SK-N-SH (cell line): ENCODE measurements at regions not wholly inside any gene's neighbourhood (a gene's known extent, or its start where the extent isn't known, plus 50 kb on each side); places are given as distances from the start of the nearest gene placed in this dataset.

Experiments used
- ELF1 ChIP-seq: IDR thresholded peaks from 2 replicates; pipeline ENCODE4 v1.4.0; 2012
- EP300 ChIP-seq, 2 experiments: IDR thresholded peaks; 2 replicates each; pipeline versions ENCODE4 v1.4.0 to v1.6.1; 2012; ENCODE audit warnings: borderline replicate concordance in 1 of 2, low read depth in 1 of 2, low read length in 1 of 2
- EZH2phosphoT487 ChIP-seq: fragments of 200-600 bp; sonication (generic); IDR thresholded peaks from 2 replicates; pipeline ENCODE4 v1.6.1; 2017; ENCODE audit warnings: low read depth, mixed run types, mild to moderate bottlenecking, antibody characterized with exemption, moderate library complexity, borderline replicate concordance
- GABPA ChIP-seq: IDR thresholded peaks from 2 replicates; pipeline ENCODE4 v1.4.0; 2012; ENCODE audit warnings: low read depth, mild to moderate bottlenecking
- MXI1 ChIP-seq: IDR thresholded peaks from 2 replicates; pipeline ENCODE4 v1.6.1; 2012; ENCODE audit warnings: mild to moderate bottlenecking, low read depth, low read length, improper control_type of control experiment
- PBX3 ChIP-seq: IDR thresholded peaks from 2 replicates; pipeline ENCODE4; 2012
- POLR2AphosphoS5 ChIP-seq: IDR thresholded peaks from 2 replicates; pipeline ENCODE4 v1.6.1; 2012; ENCODE audit warnings: low read depth, low read length
- RCOR1 ChIP-seq: fragments of 150-350 bp; IDR thresholded peaks from 2 replicates; pipeline ENCODE4 v1.6.1; 2017; ENCODE audit warnings: antibody characterized with exemption, low read length
- SIN3A ChIP-seq: IDR thresholded peaks from 2 replicates; pipeline ENCODE4 v1.6.1; 2012; ENCODE audit warnings: low read depth, mild to moderate bottlenecking, low read length, moderate library complexity, borderline replicate concordance
- SMC3 ChIP-seq: IDR thresholded peaks from 2 replicates; pipeline ENCODE4 v1.6.1; 2012; ENCODE audit warnings: low read depth, low read length, improper control_type of control experiment
- TAF1 ChIP-seq: IDR thresholded peaks from 2 replicates; pipeline ENCODE4 v1.6.1; 2012; ENCODE audit warnings: low read depth, mild to moderate bottlenecking, low read length, moderate library complexity, borderline replicate concordance
- USF2 ChIP-seq: fragments of 150-350 bp; IDR thresholded peaks from 2 replicates; pipeline ENCODE4 v1.6.1; 2017; ENCODE audit warnings: antibody characterized with exemption, low read length, low read depth, borderline replicate concordance
- TF ChIP-seq, protein P1 (sequence below): fragments of 200-600 bp; sonication (generic); IDR thresholded peaks from 2 replicates; pipeline ENCODE4 v1.6.1; 2017; ENCODE audit warnings: antibody characterized with exemption, mild to moderate bottlenecking, moderate library complexity
- TF ChIP-seq, protein P2 (sequence below): IDR thresholded peaks from 2 replicates; pipeline ENCODE4 v1.4.0; 2012; ENCODE audit warnings: low read depth

- TF ChIP-seq TAF1, result no peak
- TF ChIP-seq POLR2AphosphoS5, result no peak
- TF ChIP-seq EZH2phosphoT487, result no peak
- TF ChIP-seq SMC3, result no peak
- TF ChIP-seq, protein P1, sequence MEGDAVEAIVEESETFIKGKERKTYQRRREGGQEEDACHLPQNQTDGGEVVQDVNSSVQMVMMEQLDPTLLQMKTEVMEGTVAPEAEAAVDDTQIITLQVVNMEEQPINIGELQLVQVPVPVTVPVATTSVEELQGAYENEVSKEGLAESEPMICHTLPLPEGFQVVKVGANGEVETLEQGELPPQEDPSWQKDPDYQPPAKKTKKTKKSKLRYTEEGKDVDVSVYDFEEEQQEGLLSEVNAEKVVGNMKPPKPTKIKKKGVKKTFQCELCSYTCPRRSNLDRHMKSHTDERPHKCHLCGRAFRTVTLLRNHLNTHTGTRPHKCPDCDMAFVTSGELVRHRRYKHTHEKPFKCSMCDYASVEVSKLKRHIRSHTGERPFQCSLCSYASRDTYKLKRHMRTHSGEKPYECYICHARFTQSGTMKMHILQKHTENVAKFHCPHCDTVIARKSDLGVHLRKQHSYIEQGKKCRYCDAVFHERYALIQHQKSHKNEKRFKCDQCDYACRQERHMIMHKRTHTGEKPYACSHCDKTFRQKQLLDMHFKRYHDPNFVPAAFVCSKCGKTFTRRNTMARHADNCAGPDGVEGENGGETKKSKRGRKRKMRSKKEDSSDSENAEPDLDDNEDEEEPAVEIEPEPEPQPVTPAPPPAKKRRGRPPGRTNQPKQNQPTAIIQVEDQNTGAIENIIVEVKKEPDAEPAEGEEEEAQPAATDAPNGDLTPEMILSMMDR, result no peak
- no peak for TF ChIP-seq RCOR1
- no peak for TF ChIP-seq SIN3A
- no peak for TF ChIP-seq PBX3
- no peak for TF ChIP-seq ELF1
- no peak for TF ChIP-seq USF2
- no peak for TF ChIP-seq EP300 (IDR thresholded peaks at IDR 0.05; ENCODE audit: borderline replicate concordance in 1 of 2, low read depth in 1 of 2, low read length in 1 of 2)
- no peak for TF ChIP-seq GABPA
- TF ChIP-seq, protein P2, sequence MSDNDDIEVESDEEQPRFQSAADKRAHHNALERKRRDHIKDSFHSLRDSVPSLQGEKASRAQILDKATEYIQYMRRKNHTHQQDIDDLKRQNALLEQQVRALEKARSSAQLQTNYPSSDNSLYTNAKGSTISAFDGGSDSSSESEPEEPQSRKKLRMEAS, result no peak
- TF ChIP-seq MXI1, result no peak
Observed at GRCh38 chr11:81072273-81072672, 1631.4 kb upstream of the TENM4 start.
